GM20000 (cell line): ENCODE measurements at regions not wholly inside any gene's neighbourhood (a gene's known extent, or its start where the extent isn't known, plus 50 kb on each side); places are given as distances from the start of the nearest gene placed in this dataset.
"Not testable (repeated sequence)": the region's sequence is repeated elsewhere in the genome, so short reads cannot be mapped to it uniquely, and the experiment has no call there.

ENCODE experiments used
- DNase-seq: peaks from one replicate; pipeline ENCODE4 v3.0.0; 2012; ENCODE audit warnings: low spot score
- TF ChIP-seq, protein P1 (sequence below): IDR thresholded peaks from 2 replicates; pipeline ENCODE4 v1.5.1; 2012; ENCODE audit warnings: mild to moderate bottlenecking, control low read depth; ENCODE audit errors: extremely low read depth, missing control alignments

DNA sequence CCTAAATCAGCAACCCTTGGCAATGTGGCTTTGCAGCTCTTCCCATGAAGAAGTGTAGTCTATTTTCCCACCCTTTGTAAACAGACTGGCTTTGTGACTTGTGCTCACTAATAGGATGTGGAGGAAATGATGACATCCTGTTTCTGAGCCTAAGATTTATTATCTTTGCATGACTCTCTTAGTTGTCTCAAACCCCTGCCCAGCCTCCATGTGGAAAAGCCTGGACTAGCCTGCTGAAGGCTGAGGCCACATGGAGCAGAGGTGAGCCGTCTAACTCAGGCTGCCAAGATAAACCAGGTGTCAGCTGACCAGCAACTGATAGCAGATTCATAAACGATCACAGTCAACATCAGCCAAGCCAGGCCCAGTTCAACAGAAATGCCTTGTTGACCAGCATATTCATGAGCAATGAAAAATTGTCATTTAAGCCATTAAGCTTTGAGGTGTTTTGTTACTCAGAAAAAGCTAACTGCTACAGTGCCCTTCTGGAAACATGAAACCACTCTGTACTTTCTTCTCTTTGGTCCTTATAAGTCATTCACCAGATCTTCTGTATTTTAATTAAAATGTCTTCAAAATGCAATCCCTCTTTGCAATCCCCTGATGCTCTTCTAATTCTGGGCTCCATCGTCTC is 586.3 kb upstream of the ANKRD30A start:
- DNase-seq: no peak
- TF ChIP-seq, protein P1, sequence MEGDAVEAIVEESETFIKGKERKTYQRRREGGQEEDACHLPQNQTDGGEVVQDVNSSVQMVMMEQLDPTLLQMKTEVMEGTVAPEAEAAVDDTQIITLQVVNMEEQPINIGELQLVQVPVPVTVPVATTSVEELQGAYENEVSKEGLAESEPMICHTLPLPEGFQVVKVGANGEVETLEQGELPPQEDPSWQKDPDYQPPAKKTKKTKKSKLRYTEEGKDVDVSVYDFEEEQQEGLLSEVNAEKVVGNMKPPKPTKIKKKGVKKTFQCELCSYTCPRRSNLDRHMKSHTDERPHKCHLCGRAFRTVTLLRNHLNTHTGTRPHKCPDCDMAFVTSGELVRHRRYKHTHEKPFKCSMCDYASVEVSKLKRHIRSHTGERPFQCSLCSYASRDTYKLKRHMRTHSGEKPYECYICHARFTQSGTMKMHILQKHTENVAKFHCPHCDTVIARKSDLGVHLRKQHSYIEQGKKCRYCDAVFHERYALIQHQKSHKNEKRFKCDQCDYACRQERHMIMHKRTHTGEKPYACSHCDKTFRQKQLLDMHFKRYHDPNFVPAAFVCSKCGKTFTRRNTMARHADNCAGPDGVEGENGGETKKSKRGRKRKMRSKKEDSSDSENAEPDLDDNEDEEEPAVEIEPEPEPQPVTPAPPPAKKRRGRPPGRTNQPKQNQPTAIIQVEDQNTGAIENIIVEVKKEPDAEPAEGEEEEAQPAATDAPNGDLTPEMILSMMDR: no peak

DNA sequence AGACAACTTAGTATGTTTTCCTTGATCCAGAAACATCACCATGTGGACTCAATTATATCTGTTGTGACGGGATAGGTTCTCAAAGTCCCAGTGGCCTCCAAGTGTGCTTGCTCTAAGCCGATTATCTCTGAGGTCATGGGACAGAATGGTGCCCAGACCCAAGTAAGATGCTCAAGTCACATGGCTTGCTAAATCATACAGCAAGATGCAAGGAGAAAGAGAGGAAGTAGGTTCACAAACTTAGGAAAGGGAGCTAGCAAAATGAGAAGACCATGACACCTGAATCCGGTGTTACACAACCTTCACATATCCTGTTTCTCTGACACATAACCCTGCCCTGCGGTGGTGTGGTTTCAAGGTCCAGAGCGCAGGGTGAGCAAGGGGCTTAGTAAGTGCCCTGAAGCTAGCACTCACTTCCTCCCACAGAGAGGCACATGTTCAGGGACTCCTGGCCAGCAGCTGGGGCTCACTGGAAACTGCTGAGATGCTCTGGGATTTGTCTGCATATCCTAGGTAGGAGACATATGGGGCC is 590.9 kb upstream of the ANKRD30A start:
- TF ChIP-seq, protein P1: no peak
- no peak for DNase-seq

- TF ChIP-seq, protein P1: no peak
- DNase-seq: no peak
Observed at GRCh38 chr10:36533861-36534260, 591.5 kb upstream of the ANKRD30A start.

- DNase-seq: no peak
- TF ChIP-seq, protein P1: no peak
Observed at GRCh38 chr10:36533316-36533715, 592.1 kb upstream of the ANKRD30A start.

DNA sequence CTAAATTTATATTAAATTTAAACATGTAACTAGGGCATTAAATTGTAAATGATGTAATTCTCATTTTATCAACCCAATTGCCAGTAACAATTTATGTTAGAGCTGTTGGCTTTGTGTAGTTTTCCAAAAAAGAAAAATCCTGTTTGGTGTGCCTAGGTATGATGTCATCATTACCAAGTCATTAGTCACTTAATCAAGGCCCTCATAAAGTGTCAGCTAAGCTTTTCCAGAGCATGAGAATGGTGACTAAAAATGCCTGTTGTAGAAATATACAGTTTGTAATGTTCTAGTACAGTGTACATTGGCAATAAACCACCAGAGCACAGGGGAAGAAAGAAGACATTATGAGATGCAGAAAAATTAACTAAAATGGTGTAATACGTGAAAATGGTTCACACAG is 593.8 kb upstream of the ANKRD30A start:
- TF ChIP-seq, protein P1: no peak
- no peak for DNase-seq

- no peak for DNase-seq
- TF ChIP-seq, protein P1: no peak
Observed at GRCh38 chr10:36526033-36526432, 599.4 kb upstream of the ANKRD30A start.

- not testable (repeated sequence) for DNase-seq
Observed at GRCh38 chr10:36524126-36524525, 601.3 kb upstream of the ANKRD30A start.

DNA sequence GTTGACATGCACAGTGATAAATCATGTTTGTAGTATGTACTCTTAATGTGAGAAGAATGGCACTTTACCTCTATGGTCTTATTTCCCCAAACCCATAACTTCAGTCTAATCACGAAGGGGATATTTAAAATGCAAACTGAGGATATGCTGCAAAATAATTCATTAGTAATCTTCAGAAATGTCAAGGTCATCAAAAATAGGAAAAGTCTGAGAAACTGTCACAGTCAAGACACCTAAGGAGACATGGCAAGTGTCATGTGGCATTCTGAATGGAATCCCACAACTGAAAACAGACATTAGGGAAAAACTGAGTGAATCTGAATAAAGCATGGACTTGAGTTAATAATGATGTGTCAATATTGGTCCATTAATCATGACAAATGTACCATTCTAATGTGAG is 605.5 kb upstream of the ANKRD30A start:
- no peak for DNase-seq
- TF ChIP-seq, protein P1: no peak
